Fibroblast of lung (primary cell): ENCODE measurements at regions not wholly inside any gene's neighbourhood (a gene's known extent, or its start where the extent isn't known, plus 50 kb on each side); places are given as distances from the start of the nearest gene placed in this dataset.

Experiments used
- CTCF ChIP-seq, 2 donors: IDR thresholded peaks in 1 of 2; conservative IDR thresholded peaks in 1 of 2; 1 replicate in 1 of 2; 2 replicates in 1 of 2; pipeline ENCODE4 v1.5.1; 2011 to 2012; ENCODE audit warnings: low read length in 2 of 2, control low read depth in 1 of 2, inconsistent platforms in 1 of 2, low read depth in 1 of 2, mild to moderate bottlenecking in 1 of 2
- EZH2 ChIP-seq: IDR thresholded peaks from 2 replicates; pipeline ENCODE4 v1.5.1; 2012; ENCODE audit warnings: low read length, control low read depth, mild to moderate bottlenecking; ENCODE audit errors: missing control alignments

- TF ChIP-seq CTCF (conservative IDR thresholded peaks at IDR 0.05 in 1 of 2, IDR thresholded peaks at IDR 0.05 in 1 of 2; ENCODE audit: low read depth in 1 of 2, low read length in 2 of 2) (no peak), EZH2 (no peak)
Observed at GRCh38 chr3:184477940-184478339, 83.6 kb upstream of the EPHB3 start.
